Endothelial cell of umbilical vein (primary cell): ENCODE measurements at regions not wholly inside any gene's neighbourhood (a gene's known extent, or its start where the extent isn't known, plus 50 kb on each side); places are given as distances from the start of the nearest gene placed in this dataset.

ENCODE experiments used
- BruUV-seq: library from RNA; stranded (reverse); fragments of 400-500 nt; replicated peaks from 2 replicates; lab custom pipeline; 2021; lab: Mats Ljungman, UMichigan
- CTCF ChIA-PET: fragments of 300-600, 350-600 bp; sonication (Branson Sonifier 250); formaldehyde crosslinking; loops from one replicate; lab custom pipeline; 2021; ENCODE audit warnings: antibody characterized with exemption, inconsistent platforms; lab: Charles Lee
- POLR2A ChIA-PET: fragments of 300-600, 350-600 bp; sonication (Branson Sonifier 250); formaldehyde crosslinking; loops from one replicate; lab custom pipeline; 2021; ENCODE audit warnings: antibody characterized with exemption, inconsistent platforms; lab: Charles Lee
- DNase-seq: peaks from one replicate; pipeline ENCODE4 v3.0.0-alpha.2; 2011; ENCODE audit warnings: low read depth, low spot score
- FAIRE-seq: peaks from 2 replicates; lab custom pipeline; 2011; peaks lifted over from hg19 to GRCh38; lab: Jason Lieb, UNC
- H2AFZ ChIP-seq: 2 replicates; pipeline ENCODE4 v1.6.0; 2012; ENCODE audit warnings: low read depth, low read length, control low read depth, inconsistent platforms
- H3K27ac ChIP-seq: 2 replicates; pipeline ENCODE4 v1.5.1; 2011; ENCODE audit warnings: low read depth, mild to moderate bottlenecking, control low read depth, low read length, moderate library complexity; ENCODE audit not compliant: insufficient read depth
- H3K27me3 ChIP-seq, 2 experiments: 2 replicates each; pipeline versions ENCODE4 v1.6.0 to v1.6.1; 2011; ENCODE audit warnings: low read length in 2 of 2, mixed read lengths in 1 of 2; ENCODE audit not compliant: control insufficient read depth in 2 of 2, insufficient read depth in 2 of 2
- H3K36me3 ChIP-seq, 2 experiments: 2 replicates in 1 of 2; 3 replicates in 1 of 2; pipeline ENCODE4 v1.5.1; 2011; ENCODE audit warnings: low read length in 2 of 2, mild to moderate bottlenecking in 1 of 2, moderate library complexity in 1 of 2; ENCODE audit not compliant: control insufficient read depth in 2 of 2, insufficient read depth in 2 of 2; ENCODE audit errors: extremely low read depth in 1 of 2
- H3K4me1 ChIP-seq: 3 replicates; pipeline ENCODE4 v1.5.1; 2011; ENCODE audit warnings: mild to moderate bottlenecking, low read length; ENCODE audit not compliant: control insufficient read depth, insufficient read depth; ENCODE audit errors: extremely low read depth
- H3K4me2 ChIP-seq: 2 replicates; pipeline ENCODE4 v1.6.1; 2011; ENCODE audit warnings: low read length, control low read depth, mixed read lengths; ENCODE audit not compliant: insufficient read depth
- H3K4me3 ChIP-seq, 3 experiments: fragments of 200-600 bp in 1 of 3; sonication (generic), shearing (Covaris generic) in 1 of 3; replicated peaks in 1 of 3; 2 replicates each; pipeline ENCODE4 v1.5.1; 2011 to 2016; ENCODE audit warnings: control low read depth in 3 of 3, low read length in 3 of 3, mild to moderate bottlenecking in 2 of 3, inconsistent platforms in 1 of 3, low read depth in 1 of 3, moderate library complexity in 1 of 3; ENCODE audit not compliant: insufficient read depth in 1 of 3
- H3K79me2 ChIP-seq: 2 replicates; pipeline ENCODE4 v1.6.0; 2012; ENCODE audit warnings: low read length, inconsistent platforms; ENCODE audit not compliant: control insufficient read depth, insufficient read depth
- H3K9ac ChIP-seq: replicated peaks from 2 replicates; pipeline ENCODE3; 2011; ENCODE audit warnings: low read length, control low read depth; ENCODE audit not compliant: insufficient read depth; ENCODE audit errors: extremely low read depth
- H3K9me1 ChIP-seq: replicated peaks from 3 replicates; pipeline ENCODE4 v1.6.0; 2011; ENCODE audit warnings: mild to moderate bottlenecking, low read length; ENCODE audit not compliant: control insufficient read depth, insufficient read depth; ENCODE audit errors: extremely low read depth
- H3K9me3 ChIP-seq: replicated peaks from 2 replicates; pipeline ENCODE4 v1.5.1; 2012; ENCODE audit warnings: low read length, inconsistent platforms; ENCODE audit not compliant: control insufficient read depth, insufficient read depth
- H4K20me1 ChIP-seq: replicated peaks from 2 replicates; pipeline ENCODE3; 2011; ENCODE audit warnings: mild to moderate bottlenecking, low read length; ENCODE audit not compliant: control insufficient read depth, insufficient read depth; ENCODE audit errors: extremely low read depth
- EZH2 ChIP-seq: IDR thresholded peaks from 2 replicates; pipeline ENCODE4 v1.6.1; 2012; ENCODE audit warnings: borderline replicate concordance, low read depth, mild to moderate bottlenecking, moderate library complexity, low read length, inconsistent platforms; ENCODE audit not compliant: severe bottlenecking
- FOS ChIP-seq: IDR thresholded peaks from 2 replicates; pipeline ENCODE4 v1.6.1; 2011; ENCODE audit warnings: mild to moderate bottlenecking, low read length, moderate library complexity, borderline replicate concordance; ENCODE audit not compliant: insufficient read depth
- MAX ChIP-seq: IDR thresholded peaks from 2 replicates; pipeline ENCODE4 v1.6.1; 2011; ENCODE audit not compliant: insufficient read depth, insufficient read length
- MYC ChIP-seq: IDR thresholded peaks from one replicate; pipeline ENCODE4 v1.6.1; 2011; ENCODE audit warnings: mild to moderate bottlenecking, low read depth, low read length
- POLR2AphosphoS5 ChIP-seq: IDR thresholded peaks from 2 replicates; pipeline ENCODE4 v1.6.1; 2012; ENCODE audit warnings: low read depth, mild to moderate bottlenecking, control low read depth, low read length, moderate library complexity; ENCODE audit not compliant: insufficient read depth
- dilution Hi-C: fragments of 300-500 bp; cut with MboI; formaldehyde crosslinking; loops from one replicate; pipeline ENCODE4 v1.15.0; 2019; ENCODE audit warnings: low sequenced_read_pairs; ENCODE audit not compliant: extremely low pct_ligation_motif_present
- intact Hi-C: fragments of 100-400 bp; cut with micrococcal nuclease; formaldehyde crosslinking; loops from one replicate; pipeline ENCODE4 v1.10.0; 2022

- no TSS peak for BruUV-seq
- Histone ChIP-seq H3K27me3 (no peaks in the 10 kb centered on the region), H3K79me2 (no peaks in the 10 kb centered on the region), H3K36me3 (no peaks in the 10 kb centered on the region), H2AFZ (no peak overlapping the region), H3K4me3 (no peak overlapping the region), H3K4me2 (no peak overlapping the region), H3K27ac (no peak overlapping the region), H3K9me1 (no peaks in the 10 kb centered on the region), H3K9ac (no peak overlapping the region), H3K4me1 (no peaks in the 10 kb centered on the region), H4K20me1 (no peaks in the 10 kb centered on the region), H3K9me3 (peaks cover 4% of the 10 kb centered on the region)
- TF ChIP-seq MYC, result no peak
- TF ChIP-seq POLR2AphosphoS5, result no peak
- DNase-seq (no peak), FAIRE-seq (no peak)
- ChIA-PET CTCF (no interaction called here), POLR2A (no interaction called here)
- dilution Hi-C loops, result no loop called here
- intact Hi-C loops, result no loop called here
Measured at GRCh38 chr2:123363826-123364225, 661.3 kb upstream of the CNTNAP5 start.

GRCh38 chr2:123364243-123364896 lies 660.7 kb upstream of the CNTNAP5 start:
- Histone ChIP-seq H3K27ac (no peak overlapping the region), H3K4me3 (no peak overlapping the region), H3K36me3 (no peaks in the 10 kb centered on the region), H4K20me1 (no peaks in the 10 kb centered on the region), H3K4me1 (no peaks in the 10 kb centered on the region), H2AFZ (no peak overlapping the region), H3K79me2 (no peaks in the 10 kb centered on the region), H3K9me1 (no peaks in the 10 kb centered on the region), H3K4me2 (no peak overlapping the region), H3K27me3 (no peaks in the 10 kb centered on the region), H3K9ac (no peak overlapping the region), H3K9me3 (peaks cover 4% of the 10 kb centered on the region)
- ChIA-PET POLR2A (no interaction called here), CTCF (no interaction called here)
- dilution Hi-C loops, result no loop called here
- TF ChIP-seq FOS, result no peak
- TF ChIP-seq MAX, result no peak
- TF ChIP-seq EZH2, result no peak
- FAIRE-seq, result no peak
- intact Hi-C loops, result no loop called here
- no TSS peak for BruUV-seq
- DNase-seq, result no peak
